Lower lobe of right lung (tissue), 2 donors: ENCODE measurements at regions not wholly inside any gene's neighbourhood (a gene's known extent, or its start where the extent isn't known, plus 50 kb on each side); places are given as distances from the start of the nearest gene placed in this dataset.
"Not testable (repeated sequence)": the region's sequence is repeated elsewhere in the genome, so short reads cannot be mapped to it uniquely, and the experiment has no call there.

Experiments
- ATAC-seq, 2 donors: fragments of 200-7000 bp; cut with Tn5 transposase; one replicate each; pipeline ENCODE4 v1.9.1; 2020 to 2022; ENCODE audit warnings: mild to moderate bottlenecking in 2 of 2, moderate library complexity in 2 of 2
- DNase-seq: peaks from one replicate; pipeline ENCODE4 v3.0.0-alpha.2; 2020
- H3K27ac ChIP-seq: fragments of 200-600 bp; one replicate; pipeline ENCODE4 v1.8.0; 2022
- H3K27me3 ChIP-seq: fragments of 200-600 bp; one replicate; pipeline ENCODE4 v1.8.0; 2022; ENCODE audit warnings: low read depth
- H3K36me3 ChIP-seq: fragments of 200-600 bp; one replicate; pipeline ENCODE4 v1.8.0; 2022; ENCODE audit warnings: mild to moderate bottlenecking
- H3K4me1 ChIP-seq: fragments of 200-600 bp; one replicate; pipeline ENCODE4 v1.8.0; 2022
- H3K4me3 ChIP-seq: fragments of 200-600 bp; one replicate; pipeline ENCODE4 v1.8.0; 2022; ENCODE audit warnings: mild to moderate bottlenecking
- H3K9me3 ChIP-seq: fragments of 200-600 bp; one replicate; pipeline ENCODE4 v1.8.0; 2022
- CTCF ChIP-seq: fragments of 200-600 bp; IDR thresholded peaks from one replicate; pipeline ENCODE4 v1.8.0; 2022; ENCODE audit warnings: antibody characterized with exemption, mild to moderate bottlenecking
- intact Hi-C: fragments of 100-400 bp; cut with DNase I; formaldehyde crosslinking; loops from one replicate; pipeline ENCODE4 v1.11.0; 2022
- donor health status: DM: no; HTN: yes; CAD: no; lungs with severe emphysema.

- H3K36me3 ChIP-seq = no peaks in the 10 kb centered on the region
- TF ChIP-seq CTCF = no peak
- ATAC-seq (no peak), DNase-seq (no peak)
- H3K4me1 ChIP-seq = no peaks in the 10 kb centered on the region
- no peak overlapping the region for H3K27ac ChIP-seq
- no peak overlapping the region for H3K4me3 ChIP-seq
- no peaks in the 10 kb centered on the region for H3K9me3 ChIP-seq
- intact Hi-C loops = no loop called here
- no peaks in the 10 kb centered on the region for H3K27me3 ChIP-seq
These were observed 616.7 kb upstream of the PTBP2 start for GRCh38 chr1:96104906-96105305.

GRCh38 chr1:96116731-96117130 is 604.9 kb upstream of the PTBP2 start:
- Histone ChIP-seq H3K4me1 (no peaks in the 10 kb centered on the region), H3K36me3 (no peaks in the 10 kb centered on the region), H3K27ac (no peak overlapping the region), H3K9me3 (no peaks in the 10 kb centered on the region), H3K27me3 (no peaks in the 10 kb centered on the region), H3K4me3 (no peak overlapping the region)
- DNase-seq (no peak), ATAC-seq (no peak)
- no peak for TF ChIP-seq CTCF
- intact Hi-C loops = no loop called here

- no peak for TF ChIP-seq CTCF
These were observed 591.2 kb upstream of the PTBP2 start for GRCh38 chr1:96130432-96130831.

GRCh38 chr1:96144636-96145035 is 576.9 kb upstream of the PTBP2 start:
- intact Hi-C loops = no loop called here
- ATAC-seq = no peak

More at GRCh38 chr1:96130432-96130831, 591.2 kb upstream of the PTBP2 start:
- ATAC-seq = no peak
- H3K36me3 ChIP-seq = no peaks in the 10 kb centered on the region
- H3K4me1 ChIP-seq = no peaks in the 10 kb centered on the region
- H3K27me3 ChIP-seq = no peaks in the 10 kb centered on the region
- no peaks in the 10 kb centered on the region for H3K9me3 ChIP-seq
- no peak overlapping the region for H3K27ac ChIP-seq
- no peak for DNase-seq
- intact Hi-C loops = no loop called here
- H3K4me3 ChIP-seq = no peak overlapping the region

GRCh38 chr1:96145492-96145891 is 576.1 kb upstream of the PTBP2 start:
- ATAC-seq (no peak), DNase-seq (no peak)
- no peaks in the 10 kb centered on the region for H3K4me1 ChIP-seq
- no peak overlapping the region for H3K4me3 ChIP-seq
- H3K27me3 ChIP-seq = no peaks in the 10 kb centered on the region
- no peak for TF ChIP-seq CTCF
- H3K36me3 ChIP-seq = no peaks in the 10 kb centered on the region
- H3K27ac ChIP-seq = no peak overlapping the region
- intact Hi-C loops = no loop called here
- no peaks in the 10 kb centered on the region for H3K9me3 ChIP-seq

More at GRCh38 chr1:96144636-96145035, 576.9 kb upstream of the PTBP2 start:
- Histone ChIP-seq H3K27ac (no peak overlapping the region), H3K4me1 (no peaks in the 10 kb centered on the region), H3K27me3 (no peaks in the 10 kb centered on the region), H3K4me3 (no peak overlapping the region), H3K9me3 (no peaks in the 10 kb centered on the region), H3K36me3 (no peaks in the 10 kb centered on the region)
- DNase-seq = no peak
- no peak for TF ChIP-seq CTCF

GRCh38 chr1:96152957-96153356 is 568.6 kb upstream of the PTBP2 start:
- peaks cover 23% of the 10 kb centered on the region for H3K9me3 ChIP-seq
- H3K27me3 ChIP-seq, H3K36me3 ChIP-seq, intact Hi-C loops, DNase-seq, ATAC-seq, H3K27ac ChIP-seq, H3K4me3 ChIP-seq, H3K4me1 ChIP-seq: not testable (repeated sequence)
